ENCODE measurements at regions not wholly inside any gene's neighbourhood (a gene's known extent, or its start where the extent isn't known, plus 50 kb on each side); places are given as distances from the start of the nearest gene placed in this dataset.
"Not testable (repeated sequence)": the region's sequence is repeated elsewhere in the genome, so short reads cannot be mapped to it uniquely, and the experiment has no call there.

DNA sequence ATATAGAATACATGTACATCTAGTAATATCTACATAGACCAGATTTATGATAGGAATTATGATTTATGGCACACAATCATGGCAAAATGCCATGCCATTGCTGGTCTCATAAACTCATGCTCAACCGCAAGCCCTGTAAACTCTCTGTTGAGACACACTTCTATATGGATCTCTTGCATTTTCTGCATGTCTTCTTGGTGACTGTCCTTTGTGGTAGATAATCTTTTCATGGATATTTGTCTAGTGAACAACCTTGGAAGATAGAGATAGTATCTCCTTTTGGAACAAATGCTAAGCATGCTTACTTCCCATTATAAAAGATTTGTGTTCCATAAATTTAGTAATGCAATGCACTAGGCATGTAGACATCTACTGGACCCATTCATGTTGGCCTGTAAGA is 328.0 kb downstream of the NAF1 start:
- no peak for DNase-seq (ENCODE audit: low read depth)
- TF ChIP-seq, protein P1, sequence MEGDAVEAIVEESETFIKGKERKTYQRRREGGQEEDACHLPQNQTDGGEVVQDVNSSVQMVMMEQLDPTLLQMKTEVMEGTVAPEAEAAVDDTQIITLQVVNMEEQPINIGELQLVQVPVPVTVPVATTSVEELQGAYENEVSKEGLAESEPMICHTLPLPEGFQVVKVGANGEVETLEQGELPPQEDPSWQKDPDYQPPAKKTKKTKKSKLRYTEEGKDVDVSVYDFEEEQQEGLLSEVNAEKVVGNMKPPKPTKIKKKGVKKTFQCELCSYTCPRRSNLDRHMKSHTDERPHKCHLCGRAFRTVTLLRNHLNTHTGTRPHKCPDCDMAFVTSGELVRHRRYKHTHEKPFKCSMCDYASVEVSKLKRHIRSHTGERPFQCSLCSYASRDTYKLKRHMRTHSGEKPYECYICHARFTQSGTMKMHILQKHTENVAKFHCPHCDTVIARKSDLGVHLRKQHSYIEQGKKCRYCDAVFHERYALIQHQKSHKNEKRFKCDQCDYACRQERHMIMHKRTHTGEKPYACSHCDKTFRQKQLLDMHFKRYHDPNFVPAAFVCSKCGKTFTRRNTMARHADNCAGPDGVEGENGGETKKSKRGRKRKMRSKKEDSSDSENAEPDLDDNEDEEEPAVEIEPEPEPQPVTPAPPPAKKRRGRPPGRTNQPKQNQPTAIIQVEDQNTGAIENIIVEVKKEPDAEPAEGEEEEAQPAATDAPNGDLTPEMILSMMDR (IDR thresholded peaks at IDR 0.05; ENCODE audit: insufficient read depth, low read depth, low read length, missing control alignments), result no peak
- H3K4me3 ChIP-seq (ENCODE audit: low read length), result no peak overlapping the region

- TF ChIP-seq, protein P1 (IDR thresholded peaks at IDR 0.05; ENCODE audit: insufficient read depth, low read depth, low read length, missing control alignments), result no peak
- no peak for DNase-seq (ENCODE audit: low read depth)
- no peak overlapping the region for H3K4me3 ChIP-seq (ENCODE audit: low read length)
Measured at GRCh38 chr4:162837679-162838078, 329.0 kb downstream of the NAF1 start.

- TF ChIP-seq, protein P1 (IDR thresholded peaks at IDR 0.05; ENCODE audit: insufficient read depth, low read depth, low read length, missing control alignments), result no peak
- H3K4me3 ChIP-seq (ENCODE audit: low read length), result no peak overlapping the region
- no peak for DNase-seq (ENCODE audit: low read depth)
Measured at GRCh38 chr4:162837241-162837640, 329.4 kb downstream of the NAF1 start.

DNA sequence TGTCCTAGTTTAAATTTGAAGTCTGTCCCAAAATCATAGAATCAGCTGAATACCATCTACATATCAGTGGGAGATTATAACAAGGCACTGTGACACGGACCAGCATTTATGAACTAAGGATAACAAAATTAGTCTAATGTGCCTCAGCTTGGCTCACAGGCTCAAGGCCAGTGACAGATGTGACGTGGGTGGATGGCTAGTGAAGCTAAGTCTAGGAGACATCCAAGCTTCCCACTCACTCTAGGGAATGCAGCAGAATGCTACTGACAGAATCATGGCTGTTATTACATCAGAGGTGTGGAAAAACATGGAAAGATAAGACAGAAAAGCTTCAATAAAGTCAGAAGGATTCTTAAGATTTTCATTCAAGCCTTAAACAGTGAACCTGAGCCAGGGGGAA is 329.9 kb downstream of the NAF1 start:
- H3K4me3 ChIP-seq (ENCODE audit: low read length), result no peak overlapping the region
- DNase-seq (ENCODE audit: low read depth), result no peak
- TF ChIP-seq, protein P1 (IDR thresholded peaks at IDR 0.05; ENCODE audit: insufficient read depth, low read depth, low read length, missing control alignments), result no peak

GRCh38 chr4:162836258-162836657 is 330.4 kb downstream of the NAF1 start:
- H3K4me3 ChIP-seq (ENCODE audit: low read length); DNase-seq (ENCODE audit: low read depth): not testable (repeated sequence)

- TF ChIP-seq, protein P1 (IDR thresholded peaks at IDR 0.05; ENCODE audit: insufficient read depth, low read depth, low read length, missing control alignments), result no peak
Measured at GRCh38 chr4:162830899-162831298, 335.8 kb downstream of the NAF1 start.

DNA sequence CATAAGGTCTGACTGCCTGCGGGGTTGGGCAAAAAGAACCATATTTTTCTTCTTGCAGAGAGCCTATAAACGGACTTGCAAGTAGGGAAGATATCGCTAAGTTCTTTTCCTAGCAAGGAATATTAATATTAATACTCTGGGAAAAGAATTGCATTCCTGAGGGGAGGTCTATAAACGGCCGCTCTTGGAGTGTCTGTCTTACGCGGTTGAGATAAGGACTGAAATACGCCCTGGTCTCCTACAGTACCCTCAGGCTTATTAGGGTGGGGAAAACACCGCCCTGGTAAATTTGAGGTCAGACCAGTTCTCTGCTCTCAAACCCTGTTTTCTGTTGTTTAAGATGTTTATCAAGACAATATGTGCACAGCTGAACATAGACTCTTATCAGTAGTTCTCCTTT is 349.3 kb downstream of the NAF1 start:
- not testable (repeated sequence) for DNase-seq (ENCODE audit: low read depth); H3K4me3 ChIP-seq (ENCODE audit: low read length)

More at GRCh38 chr4:162830899-162831298, 335.8 kb downstream of the NAF1 start:
- DNase-seq (ENCODE audit: low read depth), result no peak
- H3K4me3 ChIP-seq (ENCODE audit: low read length), result no peak overlapping the region

DNA sequence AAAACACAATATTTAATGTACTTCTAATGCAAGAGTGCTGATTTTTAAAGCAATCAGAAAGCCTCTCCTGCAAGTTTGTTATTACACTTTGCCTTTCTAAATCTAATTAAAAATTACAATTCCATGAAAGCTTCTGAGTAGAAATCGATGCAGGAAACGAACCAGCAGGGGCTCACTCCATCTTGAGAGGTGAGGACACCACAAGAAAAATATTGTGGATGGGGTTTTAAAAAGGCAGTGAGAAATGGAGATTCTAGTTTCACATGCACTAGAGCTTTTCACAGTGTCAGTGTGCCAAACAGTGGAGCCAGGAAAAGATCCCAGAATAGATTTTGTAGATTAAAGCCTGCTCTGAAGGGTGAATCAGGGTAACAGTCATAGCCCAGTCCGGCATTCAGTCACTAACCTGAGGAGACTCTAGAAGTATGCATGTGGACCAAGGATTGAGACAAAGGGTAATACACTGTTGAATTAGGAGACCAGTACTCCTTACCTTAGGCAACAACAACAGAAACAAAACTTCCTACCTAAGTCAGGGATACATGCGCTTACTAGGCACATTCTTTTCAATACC is 362.3 kb downstream of the NAF1 start:
- TF ChIP-seq, protein P1 (IDR thresholded peaks at IDR 0.05; ENCODE audit: insufficient read depth, low read depth, low read length, missing control alignments), result no peak
- no peak for DNase-seq (ENCODE audit: low read depth)
- no peak overlapping the region for H3K4me3 ChIP-seq (ENCODE audit: low read length)
